ENCODE measurements at regions not wholly inside any gene's neighbourhood (a gene's known extent, or its start where the extent isn't known, plus 50 kb on each side); places are given as distances from the start of the nearest gene placed in this dataset.

DNA sequence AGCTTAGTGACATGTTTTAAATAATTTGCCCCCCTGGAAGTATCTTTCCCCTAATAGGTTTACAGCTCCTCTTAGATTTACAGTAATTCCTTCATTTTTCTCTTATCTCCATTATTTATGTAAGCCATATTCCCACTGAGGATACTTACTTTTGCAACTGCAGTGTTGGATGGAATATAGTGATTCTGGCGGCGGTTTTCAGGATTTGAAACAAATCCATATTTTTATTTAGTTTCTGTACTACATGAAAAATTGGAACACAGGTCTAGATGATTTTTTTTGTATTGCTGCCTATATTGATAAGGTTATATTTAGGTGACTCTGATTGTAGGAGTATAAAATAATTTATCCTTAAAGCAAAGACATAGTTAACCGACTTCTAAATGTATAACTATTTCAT lies 391.6 kb upstream of the SUCLG2 start:
- TF ChIP-seq, protein P1, sequence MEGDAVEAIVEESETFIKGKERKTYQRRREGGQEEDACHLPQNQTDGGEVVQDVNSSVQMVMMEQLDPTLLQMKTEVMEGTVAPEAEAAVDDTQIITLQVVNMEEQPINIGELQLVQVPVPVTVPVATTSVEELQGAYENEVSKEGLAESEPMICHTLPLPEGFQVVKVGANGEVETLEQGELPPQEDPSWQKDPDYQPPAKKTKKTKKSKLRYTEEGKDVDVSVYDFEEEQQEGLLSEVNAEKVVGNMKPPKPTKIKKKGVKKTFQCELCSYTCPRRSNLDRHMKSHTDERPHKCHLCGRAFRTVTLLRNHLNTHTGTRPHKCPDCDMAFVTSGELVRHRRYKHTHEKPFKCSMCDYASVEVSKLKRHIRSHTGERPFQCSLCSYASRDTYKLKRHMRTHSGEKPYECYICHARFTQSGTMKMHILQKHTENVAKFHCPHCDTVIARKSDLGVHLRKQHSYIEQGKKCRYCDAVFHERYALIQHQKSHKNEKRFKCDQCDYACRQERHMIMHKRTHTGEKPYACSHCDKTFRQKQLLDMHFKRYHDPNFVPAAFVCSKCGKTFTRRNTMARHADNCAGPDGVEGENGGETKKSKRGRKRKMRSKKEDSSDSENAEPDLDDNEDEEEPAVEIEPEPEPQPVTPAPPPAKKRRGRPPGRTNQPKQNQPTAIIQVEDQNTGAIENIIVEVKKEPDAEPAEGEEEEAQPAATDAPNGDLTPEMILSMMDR (IDR thresholded peaks at IDR 0.05) = no peak
- TF ChIP-seq POLR2A (IDR thresholded peaks at IDR 0.05) (no peak), POLR2AphosphoS5 (IDR thresholded peaks at IDR 0.05; ENCODE audit: insufficient read depth in 1 of 2, low read depth in 1 of 2) (no peak)

Data from vagina (tissue), 2 donors.